Lower leg skin (tissue), 4 donors: ENCODE measurements at regions not wholly inside any gene's neighbourhood (a gene's known extent, or its start where the extent isn't known, plus 50 kb on each side); places are given as distances from the start of the nearest gene placed in this dataset.

Experiments used
- DNase-seq, 2 donors: peaks; one replicate each; pipeline ENCODE4 v3.0.0-alpha.2; 2019; ENCODE audit warnings: low spot score in 2 of 2
- H3K4me3 ChIP-seq: fragments of 200-600 bp; sonication (generic); 2 replicates; pipeline ENCODE4 v1.5.1; 2017; ENCODE audit warnings: mild to moderate bottlenecking, low read depth; ENCODE audit not compliant: poor library complexity, severe bottlenecking
- POLR2A ChIP-seq, 2 donors: fragments of 450-650 bp; IDR thresholded peaks; one replicate each; pipeline ENCODE4 v1.6.1; 2016 to 2017; ENCODE audit warnings: antibody characterized with exemption in 2 of 2, mild to moderate bottlenecking in 1 of 2, moderate library complexity in 1 of 2
- WGBS, 2 donors: methylation state at CpG; one replicate each; pipeline ENCODE4 v1.1.5; 2018; 5-methylcytosine and 5-hydroxymethylcytosine counted together
- intact Hi-C: fragments of 100-400 bp; cut with DNase I; formaldehyde crosslinking; loops from one replicate; pipeline ENCODE4 v1.15.0; 2023; ENCODE audit warnings: low total_unique reads
- TF ChIP-seq, protein P1 (sequence below), 3 donors: fragments of 450-650 bp; IDR thresholded peaks; one replicate each; pipeline ENCODE4 v1.5.1; 2016; ENCODE audit warnings: antibody characterized with exemption in 3 of 3, mild to moderate bottlenecking in 3 of 3, moderate library complexity in 2 of 3

DNA sequence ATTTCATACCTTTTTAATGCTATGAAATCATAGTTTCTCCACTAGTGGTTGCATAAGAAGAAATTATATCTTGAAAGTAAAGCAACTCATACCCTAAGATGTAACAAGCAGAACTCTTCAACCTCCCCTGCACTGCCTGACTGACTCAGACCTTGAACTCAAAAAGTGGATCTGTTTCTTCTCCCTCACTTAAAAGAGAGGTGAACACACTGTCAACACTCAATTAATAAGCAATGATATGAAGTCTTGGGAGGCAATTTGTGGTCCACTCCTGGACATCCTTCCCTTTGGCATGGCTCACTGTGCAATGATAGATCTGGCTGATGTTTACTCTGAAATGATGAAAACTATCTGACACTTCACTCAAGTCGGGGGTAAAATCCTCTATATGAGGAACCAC, 282.0 kb upstream of the DKK2 start:
- TF ChIP-seq, protein P1, sequence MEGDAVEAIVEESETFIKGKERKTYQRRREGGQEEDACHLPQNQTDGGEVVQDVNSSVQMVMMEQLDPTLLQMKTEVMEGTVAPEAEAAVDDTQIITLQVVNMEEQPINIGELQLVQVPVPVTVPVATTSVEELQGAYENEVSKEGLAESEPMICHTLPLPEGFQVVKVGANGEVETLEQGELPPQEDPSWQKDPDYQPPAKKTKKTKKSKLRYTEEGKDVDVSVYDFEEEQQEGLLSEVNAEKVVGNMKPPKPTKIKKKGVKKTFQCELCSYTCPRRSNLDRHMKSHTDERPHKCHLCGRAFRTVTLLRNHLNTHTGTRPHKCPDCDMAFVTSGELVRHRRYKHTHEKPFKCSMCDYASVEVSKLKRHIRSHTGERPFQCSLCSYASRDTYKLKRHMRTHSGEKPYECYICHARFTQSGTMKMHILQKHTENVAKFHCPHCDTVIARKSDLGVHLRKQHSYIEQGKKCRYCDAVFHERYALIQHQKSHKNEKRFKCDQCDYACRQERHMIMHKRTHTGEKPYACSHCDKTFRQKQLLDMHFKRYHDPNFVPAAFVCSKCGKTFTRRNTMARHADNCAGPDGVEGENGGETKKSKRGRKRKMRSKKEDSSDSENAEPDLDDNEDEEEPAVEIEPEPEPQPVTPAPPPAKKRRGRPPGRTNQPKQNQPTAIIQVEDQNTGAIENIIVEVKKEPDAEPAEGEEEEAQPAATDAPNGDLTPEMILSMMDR (IDR thresholded peaks at IDR 0.05): no peak
- no peak for TF ChIP-seq POLR2A (IDR thresholded peaks at IDR 0.05)
- no peak for DNase-seq
- intact Hi-C loops: no loop called here
- H3K4me3 ChIP-seq: no peak overlapping the region
- WGBS, 2 donors: 0% methylated on average over 1 of the region's 1 CpG; no CpG with 5 or more reads in 1 of the 2 donors

- no peak overlapping the region for H3K4me3 ChIP-seq
- TF ChIP-seq POLR2A (IDR thresholded peaks at IDR 0.05): no peak
- TF ChIP-seq, protein P1 (IDR thresholded peaks at IDR 0.05): no peak
- no peak for DNase-seq
- intact Hi-C loops: no loop called here
Observed at GRCh38 chr4:107317611-107318010, 281.5 kb upstream of the DKK2 start.

GRCh38 chr4:107315584-107315983, 279.5 kb upstream of the DKK2 start:
- no peak overlapping the region for H3K4me3 ChIP-seq
- DNase-seq: no peak
- intact Hi-C loops: no loop called here
- TF ChIP-seq, protein P1 (IDR thresholded peaks at IDR 0.05): no peak
- TF ChIP-seq POLR2A (IDR thresholded peaks at IDR 0.05): no peak

- DNase-seq: no peak
- WGBS, 2 donors: 72 to 76% methylated on average over 1 of the region's 1 CpG
- TF ChIP-seq POLR2A (IDR thresholded peaks at IDR 0.05): no peak
- TF ChIP-seq, protein P1 (IDR thresholded peaks at IDR 0.05): no peak
- no peak overlapping the region for H3K4me3 ChIP-seq
- intact Hi-C loops: no loop called here
Observed at GRCh38 chr4:107314156-107314555, 278.0 kb upstream of the DKK2 start.

- no peak for TF ChIP-seq POLR2A (IDR thresholded peaks at IDR 0.05)
- TF ChIP-seq, protein P1 (IDR thresholded peaks at IDR 0.05): no peak
- intact Hi-C loops: no loop called here
- 68 to 76% methylated on average over 4 of the region's 4 CpGs for WGBS, 2 donors
- H3K4me3 ChIP-seq: no peak overlapping the region
- DNase-seq: no peak
Observed at GRCh38 chr4:107312366-107312765, 276.3 kb upstream of the DKK2 start.

DNA sequence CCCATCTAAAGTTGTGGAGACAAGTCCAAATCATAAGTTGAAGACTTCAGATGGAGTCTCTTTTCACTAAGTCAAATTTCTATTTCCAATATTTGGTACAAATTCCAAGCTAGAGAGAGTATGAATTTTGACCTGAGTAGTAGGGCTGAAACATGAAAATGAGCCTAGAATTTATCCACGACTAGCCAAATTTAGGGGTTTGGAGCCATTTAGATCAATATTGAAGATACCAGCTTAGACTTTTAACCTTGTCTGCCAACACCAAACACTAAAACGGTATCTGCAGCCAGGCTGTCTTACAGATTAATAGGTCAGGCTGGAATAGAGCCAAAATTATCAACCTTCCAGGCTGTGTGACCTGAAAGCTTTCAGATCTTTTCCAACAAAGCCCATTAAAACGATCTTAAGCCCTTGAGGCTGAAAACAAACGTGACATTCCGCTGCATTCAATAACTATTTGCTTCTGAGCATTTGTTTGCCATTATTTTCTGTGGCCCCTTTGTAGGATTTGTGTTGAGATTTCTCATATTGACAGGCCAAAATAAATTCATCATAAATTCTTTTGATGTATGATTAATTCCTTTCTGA, 268.7 kb upstream of the DKK2 start:
- H3K4me3 ChIP-seq: no peak overlapping the region
- intact Hi-C loops: no loop called here
- TF ChIP-seq, protein P1 (IDR thresholded peaks at IDR 0.05): no peak
- no peak for TF ChIP-seq POLR2A (IDR thresholded peaks at IDR 0.05)
- DNase-seq: no peak
- WGBS, 2 donors: 28 to 38% methylated on average over 5 of the region's 5 CpGs
